IMR-90 (cell line): ENCODE measurements at regions not wholly inside any gene's neighbourhood (a gene's known extent, or its start where the extent isn't known, plus 50 kb on each side); places are given as distances from the start of the nearest gene placed in this dataset.

ENCODE experiments used
- ATAC-seq: fragments of 200-7000 bp; cut with Tn5 transposase; 2 replicates; pipeline ENCODE4 v1.9.1; 2020; ENCODE audit warnings: low read depth, mild to moderate bottlenecking, moderate library complexity
- BruUV-seq: library from RNA; stranded (reverse); fragments of 400-500 nt; replicated peaks from 2 replicates; lab custom pipeline; 2021; lab: Mats Ljungman, UMichigan
- CTCF ChIA-PET: fragments of 300-600 bp; formaldehyde crosslinking; extraction: SDS; loops from one replicate; lab custom pipeline; 2021; ENCODE audit warnings: antibody characterized with exemption; lab: Yijun Ruan, JAX
- POLR2A ChIA-PET: fragments of 300-600 bp; sonication (Branson Sonifier 250); formaldehyde crosslinking; loops from one replicate; lab custom pipeline; 2022; ENCODE audit warnings: antibody characterized with exemption; ENCODE audit not compliant: unreplicated experiment; lab: Charles Lee
- DNase-seq: peaks from one replicate; pipeline ENCODE4 v3.0.0; 2013
- H2AFZ ChIP-seq: replicated peaks from 2 replicates; pipeline ENCODE3; 2013; ENCODE audit warnings: low read length, mild to moderate bottlenecking; ENCODE audit not compliant: poor library complexity
- H2AK5ac ChIP-seq: 2 replicates; pipeline ENCODE4 v1.6.1; 2013; ENCODE audit warnings: low read depth, low read length, inconsistent platforms
- H2AK9ac ChIP-seq: replicated peaks from 2 replicates; pipeline ENCODE3; 2013; ENCODE audit warnings: mild to moderate bottlenecking, low read depth, low read length, moderate library complexity; ENCODE audit not compliant: poor library complexity
- H2BK120ac ChIP-seq: 2 replicates; pipeline ENCODE4 v1.6.1; 2013; ENCODE audit warnings: low read depth, low read length, inconsistent platforms
- H2BK15ac ChIP-seq: 3 replicates; pipeline ENCODE4 v1.6.1; 2013; ENCODE audit warnings: low read depth, low read length, inconsistent platforms
- H2BK20ac ChIP-seq: 2 replicates; pipeline ENCODE4 v1.6.1; 2013; ENCODE audit warnings: low read depth, mild to moderate bottlenecking, inconsistent platforms, low read length, moderate library complexity
- H2BK5ac ChIP-seq: 2 replicates; pipeline ENCODE4 v1.6.1; 2013; ENCODE audit warnings: mild to moderate bottlenecking, low read depth, low read length, inconsistent platforms; ENCODE audit not compliant: poor library complexity, severe bottlenecking
- H3K14ac ChIP-seq: replicated peaks from 2 replicates; pipeline ENCODE4 v1.6.1; 2013; ENCODE audit warnings: low read depth, low read length, inconsistent platforms
- H3K18ac ChIP-seq: 2 replicates; pipeline ENCODE4 v1.6.1; 2013; ENCODE audit warnings: low read depth, low read length, control low read depth
- H3K23ac ChIP-seq: 2 replicates; pipeline ENCODE4 v1.6.1; 2013; ENCODE audit warnings: low read depth, low read length, inconsistent platforms
- H3K27ac ChIP-seq: 2 replicates; pipeline ENCODE4 v1.5.1; 2013; ENCODE audit warnings: mild to moderate bottlenecking, control low read depth, low read length; ENCODE audit not compliant: insufficient read depth
- H3K27me3 ChIP-seq: 2 replicates; pipeline ENCODE4 v1.6.1; 2013; ENCODE audit warnings: low read length; ENCODE audit not compliant: control insufficient read depth, insufficient read depth
- H3K36me3 ChIP-seq: 2 replicates; pipeline ENCODE4 v1.6.1; 2013; ENCODE audit warnings: low read length, mixed read lengths; ENCODE audit not compliant: control insufficient read depth, insufficient read depth
- H3K4ac ChIP-seq: 2 replicates; pipeline ENCODE4 v1.6.1; 2013; ENCODE audit warnings: low read depth, low read length, inconsistent platforms
- H3K4me1 ChIP-seq: 2 replicates; pipeline ENCODE4 v1.6.1; 2013; ENCODE audit warnings: low read length, mixed read lengths; ENCODE audit not compliant: control insufficient read depth, insufficient read depth
- H3K4me2 ChIP-seq: 2 replicates; pipeline ENCODE4 v1.6.1; 2013; ENCODE audit warnings: low read depth, mild to moderate bottlenecking, control low read depth, low read length, moderate library complexity
- H3K4me3 ChIP-seq: 2 replicates; pipeline ENCODE4 v1.5.1; 2013; ENCODE audit warnings: low read depth, mild to moderate bottlenecking, control low read depth, low read length, moderate library complexity; ENCODE audit not compliant: insufficient read depth
- H3K56ac ChIP-seq: 2 replicates; pipeline ENCODE4 v1.6.1; 2013; ENCODE audit warnings: low read length, inconsistent platforms; ENCODE audit not compliant: insufficient read depth; ENCODE audit errors: extremely low read depth
- H3K79me1 ChIP-seq, 2 experiments: 2 replicates each; pipeline ENCODE4 v1.6.1; 2013; ENCODE audit warnings: low read length in 2 of 2, inconsistent platforms in 1 of 2, low read depth in 1 of 2
- H3K9ac ChIP-seq: 2 replicates; pipeline ENCODE4 v1.6.1; 2013; ENCODE audit warnings: low read depth, low read length, control low read depth
- H3K9me1 ChIP-seq: 2 replicates; pipeline ENCODE4 v1.6.1; 2013; ENCODE audit warnings: low read length, inconsistent platforms; ENCODE audit not compliant: insufficient read depth
- H3K9me3 ChIP-seq: 2 replicates; pipeline ENCODE4 v1.6.1; 2013; ENCODE audit warnings: low read length; ENCODE audit not compliant: control insufficient read depth, insufficient read depth
- H4K20me1 ChIP-seq: 2 replicates; pipeline ENCODE4 v1.6.1; 2013; ENCODE audit warnings: low read length, inconsistent platforms; ENCODE audit not compliant: insufficient read depth
- H4K5ac ChIP-seq: 2 replicates; pipeline ENCODE4 v1.6.1; 2013; ENCODE audit warnings: mild to moderate bottlenecking, low read depth, low read length, control low read depth
- H4K8ac ChIP-seq, 2 experiments: 2 replicates each; pipeline ENCODE4 v1.6.1; 2013; ENCODE audit warnings: low read depth in 2 of 2, low read length in 2 of 2, control low read depth in 1 of 2, inconsistent platforms in 1 of 2
- H4K91ac ChIP-seq: 2 replicates; pipeline ENCODE4 v1.6.1; 2013; ENCODE audit warnings: low read depth, low read length, inconsistent platforms; ENCODE audit not compliant: insufficient read depth
- CEBPB ChIP-seq: IDR thresholded peaks from 2 replicates; pipeline ENCODE4 v1.6.1; 2012; ENCODE audit warnings: low read depth, low read length, improper control_type of control experiment
- CHD1 ChIP-seq: IDR thresholded peaks from 2 replicates; pipeline ENCODE4 v1.6.1; 2012; ENCODE audit warnings: low read depth, low read length, improper control_type of control experiment
- FOS ChIP-seq: fragments of 150-350 bp; IDR thresholded peaks from 2 replicates; pipeline ENCODE4 v1.6.1; 2016; ENCODE audit warnings: low read depth, low read length
- MAZ ChIP-seq: IDR thresholded peaks from 2 replicates; pipeline ENCODE4 v1.6.1; 2012; ENCODE audit warnings: low read depth, mild to moderate bottlenecking, low read length, improper control_type of control experiment, moderate library complexity, borderline replicate concordance
- POLR2A ChIP-seq: IDR thresholded peaks from 2 replicates; pipeline ENCODE4 v1.6.1; 2012; ENCODE audit warnings: mild to moderate bottlenecking, low read depth, low read length
- WGBS, 2 experiments: methylation state at CpG; one replicate each; pipeline versions ENCODE4 v1.1.5 to v1.1.7; 2013; ENCODE audit warnings: missing lambda C conversion rate in 2 of 2; ENCODE audit not compliant: insufficient read length in 1 of 2; ENCODE audit errors: extremely low coverage in 2 of 2; 5-methylcytosine and 5-hydroxymethylcytosine counted together
- dilution Hi-C: fragments of 300-500 bp; cut with HindIII; formaldehyde crosslinking; loops from one replicate; pipeline ENCODE4 v1.14.3; 2018; ENCODE audit warnings: low sequenced_read_pairs; ENCODE audit not compliant: unreplicated experiment
- in situ Hi-C: fragments of 300-500 bp; cut with MboI; formaldehyde crosslinking; loops from 3 replicates; pipeline ENCODE4 v1.14.3; 2019; ENCODE audit warnings: low sequenced_read_pairs, inconsistent platforms, mixed read lengths
- intact Hi-C: fragments of 100-400 bp; cut with micrococcal nuclease; formaldehyde crosslinking; loops from 2 replicates; pipeline ENCODE4 v1.10.0; 2022

GRCh38 chr3:176206809-176207208, 990.5 kb downstream of the TBL1XR1 start:
- Histone ChIP-seq H4K91ac (no peak overlapping the region), H2BK120ac (no peak overlapping the region), H3K27ac (no peak overlapping the region), H3K56ac (no peak overlapping the region), H3K36me3 (no peaks in the 10 kb centered on the region), H4K8ac (no peak overlapping the region), H3K9me3 (no peaks in the 10 kb centered on the region), H4K20me1 (no peaks in the 10 kb centered on the region), H2BK15ac (no peak overlapping the region), H2BK5ac (no peak overlapping the region), H3K14ac (no peak overlapping the region), H3K23ac (no peak overlapping the region), H2AK5ac (no peak overlapping the region), H3K4me1 (no peaks in the 10 kb centered on the region), H2BK20ac (no peak overlapping the region), H3K4me2 (no peak overlapping the region), H4K5ac (no peak overlapping the region), H3K27me3 (no peaks in the 10 kb centered on the region), H3K9me1 (no peaks in the 10 kb centered on the region), H2AK9ac (no peak overlapping the region), H3K79me1 (no peaks in the 10 kb centered on the region), H3K4ac (no peak overlapping the region), H3K18ac (no peak overlapping the region), H3K9ac (no peak overlapping the region), H3K4me3 (no peak overlapping the region), H2AFZ (no peak overlapping the region)
- ATAC-seq: no peak
- DNase-seq: no peak
- whole genome bisulfite sequencing, 2 experiments: no CpG with 5 or more reads among the region's 2 CpGs
- no TSS peak for BruUV-seq
- in situ Hi-C loops: no loop called here
- intact Hi-C loops: no loop called here
- CTCF ChIA-PET: no interaction called here
- POLR2A ChIA-PET: no interaction called here
- TF ChIP-seq POLR2A (no peak), FOS (no peak), CHD1 (no peak), CEBPB (no peak), MAZ (no peak)
- dilution Hi-C loops: no loop called here
